K562 (cell line): ENCODE measurements at regions not wholly inside any gene's neighbourhood (a gene's known extent, or its start where the extent isn't known, plus 50 kb on each side); places are given as distances from the start of the nearest gene placed in this dataset.
A peak's percentile ranks its signal among the peaks of the same experiment; 100 is the strongest.

ENCODE experiments used
- ATAC-seq: fragments of 200-7000 bp; cut with Tn5 transposase; 3 replicates; pipeline ENCODE4 v1.9.1; 2020; ENCODE audit warnings: moderate library complexity
- BruUV-seq: library from RNA; stranded (reverse); fragments of 400-500 nt; replicated peaks from 2 replicates; lab custom pipeline; 2021; lab: Mats Ljungman, UMichigan
- CTCF ChIA-PET: fragments of 300-600 bp; formaldehyde crosslinking; extraction: SDS; loops from one replicate; lab custom pipeline; 2021; ENCODE audit warnings: low intra/inter-chr PET ratio; lab: Yijun Ruan, JAX
- POLR2A ChIA-PET: fragments of 300-600, 350-650 bp; sonication (Branson Sonifier 250); formaldehyde crosslinking; extraction: SDS; loops from one replicate; lab custom pipeline; 2021; ENCODE audit warnings: antibody characterized with exemption, inconsistent platforms; lab: Yijun Ruan, JAX
- DNase-seq, 4 experiments: peaks; one replicate each; pipeline versions ENCODE4 v3.0.0 to v3.0.0-alpha.2; 2011 to 2018; ENCODE audit warnings: low spot score in 3 of 4, mixed read lengths in 3 of 4; ENCODE audit errors: extremely low read depth in 1 of 4
- FAIRE-seq: peaks from 2 replicates; lab custom pipeline; 2011; peaks lifted over from hg19 to GRCh38; lab: Jason Lieb, UNC
- H2AFZ ChIP-seq: 2 replicates; pipeline ENCODE4 v1.6.0; 2011; ENCODE audit warnings: low read depth, low read length, control low read depth, inconsistent platforms
- H3K27ac ChIP-seq: fragments of 200-600 bp; 3 replicates; pipeline ENCODE4 v1.8.0; 2011; ENCODE audit warnings: low read depth, mild to moderate bottlenecking, control low read depth, inconsistent platforms, low read length, moderate library complexity, mixed read lengths; ENCODE audit errors: extremely low read depth
- H3K27me3 ChIP-seq, 2 experiments: fragments of 300-600 bp in 1 of 2; 2 replicates in 1 of 2; 3 replicates in 1 of 2; pipeline versions ENCODE4 v1.6.0 to v1.8.0; 2011; ENCODE audit warnings: inconsistent platforms in 2 of 2, low read length in 2 of 2, mild to moderate bottlenecking in 1 of 2, mixed read lengths in 1 of 2, moderate library complexity in 1 of 2; ENCODE audit not compliant: control insufficient read depth in 2 of 2, insufficient read depth in 2 of 2
- H3K36me3 ChIP-seq: fragments of 300-600 bp; 3 replicates; pipeline ENCODE4 v1.8.0; 2011; ENCODE audit warnings: mild to moderate bottlenecking, low read length, inconsistent platforms; ENCODE audit not compliant: control insufficient read depth, insufficient read depth
- H3K4me1 ChIP-seq, 2 experiments: fragments of 200-600 bp in 1 of 2; replicated peaks in 1 of 2; 2 replicates in 1 of 2; 3 replicates in 1 of 2; pipeline versions ENCODE4 v1.5.1 to v1.8.0; 2011; ENCODE audit warnings: inconsistent platforms in 2 of 2, low read length in 2 of 2, mild to moderate bottlenecking in 1 of 2, mixed read lengths in 1 of 2, moderate library complexity in 1 of 2; ENCODE audit not compliant: control insufficient read depth in 2 of 2, insufficient read depth in 2 of 2
- H3K4me2 ChIP-seq: 2 replicates; pipeline ENCODE4 v1.6.1; 2011; ENCODE audit warnings: low read length, control low read depth, inconsistent platforms, mixed read lengths; ENCODE audit not compliant: insufficient read depth
- H3K4me3 ChIP-seq: fragments of 200-600 bp; sonication (generic), shearing (Covaris generic); 2 replicates; pipeline ENCODE4 v1.5.1; 2016; ENCODE audit warnings: control low read depth, inconsistent platforms
- H3K79me2 ChIP-seq: fragments of 200-600 bp; 3 replicates; pipeline ENCODE4 v1.8.0; 2011; ENCODE audit warnings: low read length, inconsistent platforms; ENCODE audit not compliant: control insufficient read depth, insufficient read depth
- H3K9ac ChIP-seq, 2 experiments: 2 replicates each; pipeline versions ENCODE4 v1.6.0 to v1.6.1; 2011; ENCODE audit warnings: low read depth in 2 of 2, low read length in 2 of 2, control low read depth in 1 of 2, inconsistent platforms in 1 of 2, mild to moderate bottlenecking in 1 of 2, mixed read lengths in 1 of 2; ENCODE audit not compliant: insufficient read depth in 1 of 2
- H3K9me1 ChIP-seq: one replicate; pipeline ENCODE4 v1.6.0; 2011; ENCODE audit warnings: inconsistent platforms, mild to moderate bottlenecking, low read length, moderate library complexity; ENCODE audit not compliant: control insufficient read depth, insufficient read depth
- H3K9me3 ChIP-seq: replicated peaks from 2 replicates; pipeline ENCODE4 v1.5.1; 2011; ENCODE audit warnings: low read depth, low read length, inconsistent platforms; ENCODE audit not compliant: control insufficient read depth, insufficient read depth
- H4K20me1 ChIP-seq: replicated peaks from 2 replicates; pipeline ENCODE4 v1.6.1; 2011; ENCODE audit warnings: low read length, inconsistent platforms, mixed read lengths; ENCODE audit not compliant: control insufficient read depth, insufficient read depth
- CCNT2 ChIP-seq: IDR thresholded peaks from 2 replicates; pipeline ENCODE4 v1.6.1; 2011; ENCODE audit warnings: borderline replicate concordance, low read depth, mild to moderate bottlenecking, moderate library complexity, mixed read lengths, low read length; ENCODE audit not compliant: insufficient read length; ENCODE audit errors: extremely low read depth
- CREM ChIP-seq: IDR thresholded peaks from 2 replicates; pipeline ENCODE4 v1.6.1; 2014; ENCODE audit warnings: antibody characterized with exemption, low read depth
- KDM1A ChIP-seq, 2 experiments: fragments of 450-650 bp; IDR thresholded peaks; 2 replicates each; pipeline ENCODE4 v1.6.1; 2016; ENCODE audit warnings: mild to moderate bottlenecking in 2 of 2
- KLF16 ChIP-seq: IDR thresholded peaks from 2 replicates; pipeline ENCODE4 v1.6.1; 2016; ENCODE audit warnings: antibody characterized with exemption
- NCOR1 ChIP-seq: fragments of 450-650 bp; IDR thresholded peaks from 2 replicates; pipeline ENCODE4 v1.6.1; 2016; ENCODE audit warnings: mild to moderate bottlenecking, moderate library complexity
- SAFB2 ChIP-seq: fragments of 200-400 bp; formaldehyde crosslinking; IDR thresholded peaks from 2 replicates; pipeline ENCODE4 v1.6.1; 2018; ENCODE audit warnings: borderline replicate concordance, low read length, low read depth, moderate library complexity; ENCODE audit not compliant: severe bottlenecking
- SLC30A9 ChIP-seq: fragments of 250-450 bp; sonication (Bioruptor Pico); IDR thresholded peaks from 2 replicates; pipeline ENCODE4 v1.8.0; 2022; ENCODE audit warnings: mild to moderate bottlenecking, moderate library complexity
- SREBF1 ChIP-seq: fragments of 150-350 bp; IDR thresholded peaks from 2 replicates; pipeline ENCODE4 v1.6.1; 2014; ENCODE audit warnings: antibody characterized with exemption, low read depth, low read length, borderline replicate concordance
- TAL1 ChIP-seq: fragments of 450-650 bp; IDR thresholded peaks from 2 replicates; pipeline ENCODE4 v1.6.1; 2016; ENCODE audit warnings: mild to moderate bottlenecking
- TEAD4 ChIP-seq, 2 experiments: sonication (generic) in 1 of 2; formaldehyde crosslinking in 1 of 2; IDR thresholded peaks; 2 replicates each; pipeline versions ENCODE4 v1.6.1 to v1.8.0; 2012 to 2022; ENCODE audit warnings: borderline replicate concordance in 1 of 2, inconsistent platforms in 1 of 2, low read length in 1 of 2, mild to moderate bottlenecking in 1 of 2, missing genetic modification reagents in 1 of 2
- WGBS: fragments of 100-300 bp; shearing (Covaris generic); methylation state at CpG from one replicate; pipeline ENCODE4 v1.1.6; 2016; ENCODE audit warnings: low coverage, mixed read lengths; ENCODE audit not compliant: insufficient coverage; ENCODE audit errors: missing lambda C conversion rate; 5-methylcytosine and 5-hydroxymethylcytosine counted together
- in situ Hi-C: fragments of 300-500 bp; cut with MboI; formaldehyde crosslinking; loops from 4 replicates; pipeline ENCODE4 v1.15.0; 2018; ENCODE audit warnings: inconsistent platforms, mixed read lengths
- intact Hi-C: fragments of 100-400 bp; cut with micrococcal nuclease; formaldehyde crosslinking; loops from 2 replicates; pipeline ENCODE4 v1.14.2; 2022
- TF ChIP-seq, protein P1 (sequence below): fragments of 450-650 bp; IDR thresholded peaks from 2 replicates; pipeline ENCODE4 v1.6.1; 2018; ENCODE audit not compliant: partially characterized antibody
- TF ChIP-seq, protein P2 (sequence below): fragments of 450-650 bp; formaldehyde crosslinking; IDR thresholded peaks from 2 replicates; pipeline ENCODE4 v1.4.0; 2022; ENCODE audit warnings: missing genetic modification characterization
- TF ChIP-seq, protein P3 (sequence below): fragments of 450-650 bp; IDR thresholded peaks from one replicate; pipeline ENCODE4 v1.6.1; 2018; ENCODE audit warnings: mild to moderate bottlenecking, moderate library complexity; ENCODE audit not compliant: partially characterized antibody
- TF ChIP-seq, protein P4 (sequence below): fragments of 200-800 bp; sonication (Bioruptor generic); IDR thresholded peaks from 2 replicates; pipeline ENCODE4 v1.6.1; 2017; ENCODE audit warnings: missing genetic modification characterization, missing compliant biosample characterization

DNA sequence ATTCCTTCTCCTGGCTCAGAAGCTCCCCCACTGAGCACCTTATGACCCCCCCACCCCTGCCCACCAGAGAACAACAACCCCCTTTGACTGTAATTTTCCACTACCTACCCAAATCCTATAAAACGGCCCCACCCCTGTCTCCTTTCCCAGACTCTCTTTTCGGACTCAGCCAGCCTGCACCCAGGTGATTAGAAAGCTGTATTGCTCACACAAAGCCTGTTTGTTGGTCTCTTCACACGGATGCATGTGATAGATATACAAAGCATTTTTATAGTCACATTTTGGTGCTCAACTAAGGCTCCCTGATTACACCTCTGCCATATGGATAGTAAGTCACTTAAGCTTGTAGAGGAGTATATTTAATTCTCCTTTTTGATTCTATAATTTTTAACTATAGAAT lies 985.8 kb downstream of the REEP3 start:
- H3K9me3 ChIP-seq: peaks cover 2% of the 10 kb centered on the region
- peak overlapping the region; percentile 53; the same call in 1 of the 3 replicates for H3K27ac ChIP-seq
- intact Hi-C loops: loop anchor here (5.0 to 10.0 kb wide), 2 partner anchors 70 to 138 kb away; no protein-coding TSS in a partner anchor
- H3K4me2 ChIP-seq: no peak overlapping the region
- H3K27me3 ChIP-seq: no peaks in the 10 kb centered on the region
- FAIRE-seq (peak; percentile 55), ATAC-seq (peak; percentile 79), DNase-seq (peak in 2 of 4 experiments; percentile 42 to 85)
- ChIA-PET POLR2A (interaction anchor here (0.6 to 1.7 kb wide), 3 partner anchors 9 to 18 kb away, joined by 3 to 8 read pairs (median 3); no protein-coding TSS in a partner anchor), CTCF (no interaction called here)
- H3K4me3 ChIP-seq: no peak overlapping the region
- H3K79me2 ChIP-seq: no peaks in the 10 kb centered on the region
- BruUV-seq: no TSS peak
- H3K9ac ChIP-seq: no peak overlapping the region
- H2AFZ ChIP-seq: no peak overlapping the region
- WGBS: 0% methylated on average over 3 of the region's 3 CpGs
- no peaks in the 10 kb centered on the region for H3K9me1 ChIP-seq
- H4K20me1 ChIP-seq: no peaks in the 10 kb centered on the region
- in situ Hi-C loops: no loop called here
- no peaks in the 10 kb centered on the region for H3K36me3 ChIP-seq
- peaks cover 7 to 32% of the 10 kb centered on the region in 2 experiments; a peak in 4 of 5 replicates for H3K4me1 ChIP-seq
- TF ChIP-seq SAFB2 (no peak), TEAD4 (IDR thresholded peaks at IDR 0.05; ENCODE audit: low read length) (peak; percentile 92), TEAD4 (CRISPR knock-in tag; IDR thresholded peaks at IDR 0.05; ENCODE audit: borderline replicate concordance) (no peak), CREM (0 out of 2 replicates have a peak, but pooled peaks have one; percentile 11), NCOR1 (peak; percentile 87), KLF16 (peak; percentile 13; the same call in 1 of the 2 replicates), KDM1A (IDR thresholded peaks at IDR 0.05) (peak; percentile 52 to 66), TAL1 (peak; percentile 91), SREBF1 (no peak), SLC30A9 (CRISPR knock-in tag) (no peak), CCNT2 (peak; percentile 33)
- TF ChIP-seq, protein P1, sequence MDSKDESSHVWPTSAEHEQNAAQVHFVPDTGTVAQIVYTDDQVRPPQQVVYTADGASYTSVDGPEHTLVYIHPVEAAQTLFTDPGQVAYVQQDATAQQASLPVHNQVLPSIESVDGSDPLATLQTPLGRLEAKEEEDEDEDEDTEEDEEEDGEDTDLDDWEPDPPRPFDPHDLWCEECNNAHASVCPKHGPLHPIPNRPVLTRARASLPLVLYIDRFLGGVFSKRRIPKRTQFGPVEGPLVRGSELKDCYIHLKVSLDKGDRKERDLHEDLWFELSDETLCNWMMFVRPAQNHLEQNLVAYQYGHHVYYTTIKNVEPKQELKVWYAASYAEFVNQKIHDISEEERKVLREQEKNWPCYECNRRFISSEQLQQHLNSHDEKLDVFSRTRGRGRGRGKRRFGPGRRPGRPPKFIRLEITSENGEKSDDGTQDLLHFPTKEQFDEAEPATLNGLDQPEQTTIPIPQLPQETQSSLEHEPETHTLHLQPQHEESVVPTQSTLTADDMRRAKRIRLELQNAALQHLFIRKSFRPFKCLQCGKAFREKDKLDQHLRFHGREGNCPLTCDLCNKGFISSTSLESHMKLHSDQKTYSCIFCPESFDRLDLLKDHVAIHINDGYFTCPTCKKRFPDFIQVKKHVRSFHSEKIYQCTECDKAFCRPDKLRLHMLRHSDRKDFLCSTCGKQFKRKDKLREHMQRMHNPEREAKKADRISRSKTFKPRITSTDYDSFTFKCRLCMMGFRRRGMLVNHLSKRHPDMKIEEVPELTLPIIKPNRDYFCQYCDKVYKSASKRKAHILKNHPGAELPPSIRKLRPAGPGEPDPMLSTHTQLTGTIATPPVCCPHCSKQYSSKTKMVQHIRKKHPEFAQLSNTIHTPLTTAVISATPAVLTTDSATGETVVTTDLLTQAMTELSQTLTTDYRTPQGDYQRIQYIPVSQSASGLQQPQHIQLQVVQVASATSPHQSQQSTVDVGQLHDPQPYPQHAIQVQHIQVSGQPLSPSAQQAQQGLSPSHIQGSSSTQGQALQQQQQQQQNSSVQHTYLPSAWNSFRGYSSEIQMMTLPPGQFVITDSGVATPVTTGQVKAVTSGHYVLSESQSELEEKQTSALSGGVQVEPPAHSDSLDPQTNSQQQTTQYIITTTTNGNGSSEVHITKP: no peak
- TF ChIP-seq, protein P2, sequence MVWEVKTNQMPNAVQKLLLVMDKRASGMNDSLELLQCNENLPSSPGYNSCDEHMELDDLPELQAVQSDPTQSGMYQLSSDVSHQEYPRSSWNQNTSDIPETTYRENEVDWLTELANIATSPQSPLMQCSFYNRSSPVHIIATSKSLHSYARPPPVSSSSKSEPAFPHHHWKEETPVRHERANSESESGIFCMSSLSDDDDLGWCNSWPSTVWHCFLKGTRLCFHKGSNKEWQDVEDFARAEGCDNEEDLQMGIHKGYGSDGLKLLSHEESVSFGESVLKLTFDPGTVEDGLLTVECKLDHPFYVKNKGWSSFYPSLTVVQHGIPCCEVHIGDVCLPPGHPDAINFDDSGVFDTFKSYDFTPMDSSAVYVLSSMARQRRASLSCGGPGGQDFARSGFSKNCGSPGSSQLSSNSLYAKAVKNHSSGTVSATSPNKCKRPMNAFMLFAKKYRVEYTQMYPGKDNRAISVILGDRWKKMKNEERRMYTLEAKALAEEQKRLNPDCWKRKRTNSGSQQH (CRISPR knock-in tag): no peak
- TF ChIP-seq, protein P3, sequence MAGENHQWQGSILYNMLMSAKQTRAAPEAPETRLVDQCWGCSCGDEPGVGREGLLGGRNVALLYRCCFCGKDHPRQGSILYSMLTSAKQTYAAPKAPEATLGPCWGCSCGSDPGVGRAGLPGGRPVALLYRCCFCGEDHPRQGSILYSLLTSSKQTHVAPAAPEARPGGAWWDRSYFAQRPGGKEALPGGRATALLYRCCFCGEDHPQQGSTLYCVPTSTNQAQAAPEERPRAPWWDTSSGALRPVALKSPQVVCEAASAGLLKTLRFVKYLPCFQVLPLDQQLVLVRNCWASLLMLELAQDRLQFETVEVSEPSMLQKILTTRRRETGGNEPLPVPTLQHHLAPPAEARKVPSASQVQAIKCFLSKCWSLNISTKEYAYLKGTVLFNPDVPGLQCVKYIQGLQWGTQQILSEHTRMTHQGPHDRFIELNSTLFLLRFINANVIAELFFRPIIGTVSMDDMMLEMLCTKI: no peak
- TF ChIP-seq, protein P4, sequence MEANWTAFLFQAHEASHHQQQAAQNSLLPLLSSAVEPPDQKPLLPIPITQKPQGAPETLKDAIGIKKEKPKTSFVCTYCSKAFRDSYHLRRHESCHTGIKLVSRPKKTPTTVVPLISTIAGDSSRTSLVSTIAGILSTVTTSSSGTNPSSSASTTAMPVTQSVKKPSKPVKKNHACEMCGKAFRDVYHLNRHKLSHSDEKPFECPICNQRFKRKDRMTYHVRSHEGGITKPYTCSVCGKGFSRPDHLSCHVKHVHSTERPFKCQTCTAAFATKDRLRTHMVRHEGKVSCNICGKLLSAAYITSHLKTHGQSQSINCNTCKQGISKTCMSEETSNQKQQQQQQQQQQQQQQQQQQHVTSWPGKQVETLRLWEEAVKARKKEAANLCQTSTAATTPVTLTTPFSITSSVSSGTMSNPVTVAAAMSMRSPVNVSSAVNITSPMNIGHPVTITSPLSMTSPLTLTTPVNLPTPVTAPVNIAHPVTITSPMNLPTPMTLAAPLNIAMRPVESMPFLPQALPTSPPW (CRISPR knock-in tag): peak; percentile 9; the same call in 1 of the 2 replicates
